Activated naive CD8-positive, alpha-beta T cell treated with anti-CD3 and anti-CD28 coated beads, Interleukin-2, amount 10 ng/mL, durations not matched to agents 7 days and 5 days (primary cell): ENCODE measurements at regions not wholly inside any gene's neighbourhood (a gene's known extent, or its start where the extent isn't known, plus 50 kb on each side); places are given as distances from the start of the nearest gene placed in this dataset.
"Not testable (repeated sequence)": the region's sequence is repeated elsewhere in the genome, so short reads cannot be mapped to it uniquely, and the experiment has no call there.

Source experiments
- ATAC-seq: fragments of 150-1000 bp; cut with Tn5 transposase; one replicate; pipeline ENCODE4 v1.10.0; 2021; ENCODE audit warnings: low read depth, moderate library complexity
- POLR2A ChIA-PET: fragments of 350-600 bp; sonication (Branson Sonifier 250); formaldehyde crosslinking; loops from one replicate; lab custom pipeline; 2021; ENCODE audit warnings: antibody characterized with exemption; lab: Charles Lee
- DNase-seq: peaks from one replicate; pipeline ENCODE4 v3.0.0; 2021
- H3K27ac Mint-ChIP-seq: one replicate; pipeline ENCODE4 v1.8.0; 2022; ENCODE audit warnings: mild to moderate bottlenecking, mixed read lengths
- H3K27me3 Mint-ChIP-seq: one replicate; pipeline ENCODE4 v1.8.0; 2022; ENCODE audit warnings: mild to moderate bottlenecking, moderate library complexity, mixed read lengths
- H3K36me3 Mint-ChIP-seq: one replicate; pipeline ENCODE4 v1.8.0; 2021; ENCODE audit warnings: mild to moderate bottlenecking, mixed read lengths
- H3K4me1 Mint-ChIP-seq: one replicate; pipeline ENCODE4 v1.8.0; 2021; ENCODE audit warnings: mixed read lengths
- H3K4me3 Mint-ChIP-seq: one replicate; pipeline ENCODE4 v1.8.0; 2022; ENCODE audit warnings: mild to moderate bottlenecking, moderate library complexity, mixed read lengths
- H3K9me3 Mint-ChIP-seq: one replicate; pipeline ENCODE4 v1.8.0; 2021; ENCODE audit warnings: mixed read lengths

- POLR2A ChIA-PET: no interaction called here
- ATAC-seq (no peak), DNase-seq (peak; percentile 41)
- H3K36me3 Mint-ChIP-seq: peaks cover 12% of the 10 kb centered on the region
- peaks cover 99% of the 10 kb centered on the region for H3K27me3 Mint-ChIP-seq
- H3K4me3 Mint-ChIP-seq: peak overlapping the region; percentile 53
- H3K9me3 Mint-ChIP-seq: peaks cover 15% of the 10 kb centered on the region
- peaks cover 26% of the 10 kb centered on the region for H3K4me1 Mint-ChIP-seq
- peak overlapping the region; percentile 38 for H3K27ac Mint-ChIP-seq
These were observed 109.5 kb downstream of the TRIM27 start for GRCh38 chr6:28814032-28814976.

- Mint-ChIP-seq H3K4me1 (peaks cover 15% of the 10 kb centered on the region), H3K27me3 (peaks cover 84% of the 10 kb centered on the region), H3K27ac (no peak overlapping the region), H3K9me3 (peaks cover 7% of the 10 kb centered on the region), H3K36me3 (peaks cover 8% of the 10 kb centered on the region), H3K4me3 (peak overlapping the region; percentile 39)
- no peak for DNase-seq
- POLR2A ChIA-PET: no interaction called here
- ATAC-seq: no peak
These were observed 107.4 kb downstream of the TRIM27 start for GRCh38 chr6:28816339-28816908.

DNA sequence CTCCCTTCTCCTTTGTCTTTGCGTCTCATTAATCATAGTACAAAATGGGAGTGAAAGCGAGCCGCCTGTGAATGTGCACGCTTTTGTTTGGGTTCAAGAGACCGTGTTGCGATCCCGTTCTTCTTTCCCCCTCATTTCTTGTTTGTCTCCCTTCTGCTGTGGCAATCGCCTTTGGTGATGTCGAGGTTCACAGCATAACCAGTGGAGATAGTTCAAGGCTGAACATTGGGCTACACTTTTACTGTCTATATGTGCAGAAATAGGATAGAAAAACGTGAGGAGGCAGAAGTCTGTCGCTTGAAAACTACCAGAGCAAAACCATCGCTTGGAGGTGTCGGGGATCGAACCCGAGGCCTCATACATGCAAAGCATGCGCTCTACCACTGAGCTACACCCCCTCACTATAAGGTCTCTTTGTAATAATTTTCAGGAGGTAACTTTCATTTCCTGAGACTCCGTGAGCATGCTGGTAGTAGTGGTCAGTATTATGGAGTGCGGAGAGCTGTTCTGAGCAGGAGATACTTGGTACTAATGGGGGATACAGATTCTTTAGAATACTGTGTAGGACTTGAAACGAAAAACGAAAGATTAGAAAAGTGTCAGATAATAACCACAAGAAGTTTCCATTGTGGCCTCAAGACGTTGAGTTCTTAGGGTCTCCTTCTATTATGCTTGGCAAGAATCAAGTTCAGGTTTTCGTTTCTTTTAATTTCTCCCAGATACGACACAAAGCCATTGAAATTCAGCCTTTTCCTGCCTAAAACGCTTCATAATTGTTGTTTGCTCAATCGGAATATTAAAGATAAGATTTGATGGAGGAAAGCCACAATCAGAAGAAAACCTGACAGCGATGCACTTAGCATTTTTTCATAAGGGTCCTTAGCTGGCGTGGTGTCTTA lies 106.6 kb downstream of the TRIM27 start:
- DNase-seq: no peak
- peaks cover 5% of the 10 kb centered on the region for H3K9me3 Mint-ChIP-seq
- H3K4me1 Mint-ChIP-seq: peaks cover 13% of the 10 kb centered on the region
- peaks cover 83% of the 10 kb centered on the region for H3K27me3 Mint-ChIP-seq
- peak overlapping the region; percentile 56 for H3K4me3 Mint-ChIP-seq
- ATAC-seq: no peak
- no peak overlapping the region for H3K27ac Mint-ChIP-seq
- POLR2A ChIA-PET: no interaction called here
- peaks cover 5% of the 10 kb centered on the region for H3K36me3 Mint-ChIP-seq

- Mint-ChIP-seq H3K9me3 (peaks cover 5% of the 10 kb centered on the region), H3K36me3 (peaks cover 2% of the 10 kb centered on the region), H3K27ac (no peak overlapping the region), H3K4me1 (peaks cover 12% of the 10 kb centered on the region), H3K27me3 (peaks cover 79% of the 10 kb centered on the region), H3K4me3 (peak overlapping the region; percentile 56)
- POLR2A ChIA-PET: no interaction called here
- ATAC-seq: no peak
- DNase-seq: no peak
These were observed 106.0 kb downstream of the TRIM27 start for GRCh38 chr6:28817808-28818145.

DNA sequence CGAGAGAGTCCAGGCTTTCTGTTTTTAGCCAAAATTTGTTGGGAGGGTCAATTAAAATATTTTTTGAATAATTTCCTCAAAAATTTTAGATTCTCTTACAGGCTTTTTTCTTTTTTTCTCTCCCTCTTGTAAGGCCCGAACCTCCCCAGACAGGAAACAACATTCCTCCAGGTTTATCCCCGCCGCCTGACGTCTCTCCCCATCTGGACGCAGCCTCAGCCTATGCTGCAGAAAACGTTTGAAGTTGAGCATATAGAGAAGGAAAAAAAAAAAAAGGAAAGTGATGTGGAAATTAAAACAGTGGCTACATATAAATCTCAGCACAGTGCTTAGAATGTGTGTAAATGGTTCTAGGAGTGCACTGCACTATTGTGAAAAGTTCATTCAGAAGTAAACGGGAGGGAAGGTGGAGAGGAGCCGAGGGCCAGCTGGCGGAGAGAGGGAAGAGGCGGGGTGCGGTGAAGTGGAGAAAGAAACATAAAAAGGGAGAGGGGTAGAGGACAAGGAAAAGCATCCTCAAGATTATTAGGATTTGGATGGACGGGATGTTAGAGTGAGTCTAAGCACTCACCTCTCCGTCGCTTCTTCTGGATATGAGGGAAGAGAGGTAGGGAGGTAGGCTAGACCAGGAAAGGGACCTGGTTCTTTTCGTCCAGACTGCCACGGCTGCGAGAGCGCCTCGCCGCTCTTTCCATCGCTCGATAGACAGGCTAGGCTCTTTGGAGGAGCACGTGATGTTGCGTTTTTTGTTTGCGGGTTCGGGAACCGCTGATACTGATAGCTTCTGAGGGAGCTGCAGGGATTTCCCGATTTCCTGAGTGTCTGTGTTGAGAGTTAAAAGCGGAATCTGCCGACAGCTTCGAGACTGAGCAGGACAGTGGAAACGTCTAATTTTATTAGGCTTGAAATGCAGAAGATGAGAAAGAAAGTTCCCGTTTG lies 98.7 kb downstream of the TRIM27 start:
- Mint-ChIP-seq H3K9me3 (peaks cover 1% of the 10 kb centered on the region), H3K4me3 (no peak overlapping the region), H3K36me3 (no peaks in the 10 kb centered on the region), H3K4me1 (peaks cover 6% of the 10 kb centered on the region), H3K27me3 (peaks cover 72% of the 10 kb centered on the region), H3K27ac (no peak overlapping the region)
- ATAC-seq (no peak), DNase-seq (no peak)
- POLR2A ChIA-PET: no interaction called here

DNA sequence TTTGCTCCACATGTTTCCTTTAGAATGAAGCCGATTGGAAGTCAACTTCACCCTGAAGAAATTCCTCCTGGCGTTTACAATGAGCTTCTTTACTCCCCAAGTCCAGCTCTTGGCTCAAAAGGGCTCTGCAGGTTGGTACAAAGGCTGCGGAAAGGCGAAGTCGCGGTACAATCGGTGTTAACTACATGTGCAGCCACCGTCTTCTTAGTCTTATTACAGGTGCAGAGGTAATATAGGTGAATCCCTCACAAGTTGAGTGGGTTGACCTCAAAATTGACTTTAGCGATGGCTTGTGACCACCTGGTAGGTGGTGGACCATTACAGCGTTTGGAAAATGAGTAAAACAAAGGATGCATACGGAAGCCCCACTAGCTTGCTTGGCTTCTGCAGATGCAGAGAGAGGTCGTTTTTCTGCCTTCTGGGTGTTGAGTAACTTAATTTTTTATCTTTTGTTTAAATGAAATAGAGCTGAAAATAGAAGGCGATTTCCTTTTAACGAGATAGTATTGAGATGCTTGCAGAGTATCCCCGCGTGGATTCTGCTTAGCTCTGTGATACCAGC lies 98.0 kb downstream of the TRIM27 start:
- H3K27ac Mint-ChIP-seq: no peak overlapping the region
- H3K36me3 Mint-ChIP-seq: no peaks in the 10 kb centered on the region
- H3K4me3 Mint-ChIP-seq: no peak overlapping the region
- POLR2A ChIA-PET: interaction anchor here (1.0 kb wide), 1 partner anchor 191 kb away, joined by 3 read pairs; no protein-coding TSS in a partner anchor
- ATAC-seq: no peak
- no peak for DNase-seq
- peaks cover 78% of the 10 kb centered on the region for H3K27me3 Mint-ChIP-seq
- H3K9me3 Mint-ChIP-seq: peaks cover 1% of the 10 kb centered on the region
- peaks cover 6% of the 10 kb centered on the region for H3K4me1 Mint-ChIP-seq

DNA sequence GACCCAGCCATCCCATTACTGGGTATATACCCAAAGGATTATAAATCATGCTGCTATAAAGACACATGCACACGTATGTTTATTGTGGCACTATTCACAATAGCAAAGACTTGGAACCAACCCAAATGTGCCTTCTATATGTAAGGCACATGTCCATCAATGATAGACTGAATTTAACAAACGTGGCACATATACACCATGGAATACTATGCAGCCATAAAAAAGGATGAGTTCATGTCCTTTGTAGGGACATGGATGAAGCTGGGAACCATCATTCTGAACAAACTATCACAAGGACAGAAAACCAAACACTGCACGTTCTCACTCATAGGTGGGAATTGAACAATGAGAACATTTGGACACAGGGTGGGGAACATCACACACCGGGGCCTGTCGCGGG lies 92.1 kb downstream of the TRIM27 start:
- H3K9me3 Mint-ChIP-seq, H3K4me3 Mint-ChIP-seq, ATAC-seq, H3K36me3 Mint-ChIP-seq, H3K4me1 Mint-ChIP-seq, H3K27ac Mint-ChIP-seq, DNase-seq, POLR2A ChIA-PET: not testable (repeated sequence)
- H3K27me3 Mint-ChIP-seq: peaks cover 63% of the 10 kb centered on the region

- H3K27me3 Mint-ChIP-seq: peaks cover 47% of the 10 kb centered on the region
- POLR2A ChIA-PET: interaction anchor here (1.4 to 2.3 kb wide), 4 partner anchors 30 to 179 kb away, joined by 3 to 27 read pairs (median 10); no protein-coding TSS in a partner anchor
These were observed 87.1 kb downstream of the TRIM27 start for GRCh38 chr6:28836703-28837102.

DNA sequence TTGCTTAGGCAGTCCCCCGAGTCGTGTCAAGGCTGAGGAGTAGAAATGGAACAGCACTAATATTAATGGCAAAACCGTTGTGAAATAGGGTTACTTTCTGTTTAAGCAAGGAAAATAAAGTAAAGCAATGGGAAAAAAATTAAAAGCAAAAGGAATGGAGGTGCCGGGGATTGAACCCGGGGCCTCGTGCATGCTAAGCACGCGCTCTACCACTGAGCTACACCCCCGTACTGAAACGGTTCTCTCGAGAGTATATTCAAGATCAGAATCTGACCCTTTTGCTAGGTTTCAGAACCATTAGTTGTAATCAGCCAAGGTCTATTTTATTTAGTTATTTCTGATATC lies 85.5 kb downstream of the TRIM27 start:
- Mint-ChIP-seq H3K27me3 (peaks cover 48% of the 10 kb centered on the region), H3K9me3 (no peaks in the 10 kb centered on the region), H3K27ac (peak overlapping the region; percentile 86), H3K4me1 (peaks cover 23% of the 10 kb centered on the region), H3K4me3 (peak overlapping the region; percentile 93), H3K36me3 (no peaks in the 10 kb centered on the region)
- peak; percentile 66 for ATAC-seq
- DNase-seq: peak; percentile 62
- POLR2A ChIA-PET: interaction anchor here (0.6 to 2.5 kb wide), 11 partner anchors 22 to 947 kb away, joined by 3 to 27 read pairs (median 9); partner anchors contain the start of gene TRIM27

More at GRCh38 chr6:28836703-28837102, 87.1 kb downstream of the TRIM27 start:
- not testable (repeated sequence) for H3K4me3 Mint-ChIP-seq, H3K9me3 Mint-ChIP-seq, H3K27ac Mint-ChIP-seq, ATAC-seq, H3K36me3 Mint-ChIP-seq, DNase-seq
- H3K4me1 Mint-ChIP-seq: peaks cover 23% of the 10 kb centered on the region

DNA sequence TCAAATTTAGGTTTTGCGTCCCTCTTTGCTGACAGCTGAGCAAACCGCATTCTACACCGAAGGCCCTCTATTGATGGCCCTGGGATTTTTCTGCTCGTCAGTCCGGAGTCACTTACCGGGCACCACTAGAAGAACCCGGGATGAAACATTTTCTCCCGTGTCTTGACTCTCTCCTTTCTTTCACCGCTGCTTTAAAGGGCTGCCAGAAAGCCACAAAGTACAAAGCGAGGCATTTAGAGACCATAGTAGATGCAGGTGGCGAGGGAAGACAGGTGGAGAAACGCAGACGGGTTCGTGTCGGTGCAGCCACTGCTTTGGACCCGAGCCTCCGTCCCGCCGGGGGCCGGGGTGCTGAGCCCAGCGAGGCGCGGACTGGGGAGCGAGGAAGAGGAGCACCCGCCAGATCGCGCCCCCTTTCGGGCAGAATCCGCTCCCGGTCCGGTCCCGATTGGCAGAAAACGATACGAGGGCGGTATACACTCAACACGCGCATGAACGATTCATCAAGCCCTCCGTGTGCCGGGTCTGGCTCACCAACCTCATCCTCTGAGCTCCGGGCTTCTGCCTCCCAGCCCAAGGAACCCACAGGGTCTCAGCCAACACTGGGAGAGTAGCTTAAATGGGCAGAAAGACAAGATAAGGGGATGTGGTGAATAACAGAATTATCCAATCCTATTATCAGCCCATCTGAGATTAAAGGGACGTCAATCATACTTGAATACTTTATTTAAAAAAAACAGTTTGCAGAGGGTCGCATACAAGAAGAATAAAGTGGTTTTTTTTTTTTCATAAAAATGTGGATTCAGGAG lies 84.9 kb downstream of the TRIM27 start:
- H3K4me1 Mint-ChIP-seq: peaks cover 23% of the 10 kb centered on the region
- no peaks in the 10 kb centered on the region for H3K9me3 Mint-ChIP-seq
- DNase-seq (peak; percentile 85), ATAC-seq (peak; percentile 80)
- peak overlapping the region; percentile 93 for H3K4me3 Mint-ChIP-seq
- H3K27me3 Mint-ChIP-seq: peaks cover 42% of the 10 kb centered on the region
- H3K36me3 Mint-ChIP-seq: no peaks in the 10 kb centered on the region
- peak overlapping the region; percentile 86 for H3K27ac Mint-ChIP-seq
- POLR2A ChIA-PET: interaction anchor here (0.6 to 2.5 kb wide), 10 partner anchors 21 to 948 kb away, joined by 3 to 27 read pairs (median 6); partner anchors contain the start of gene TRIM27

GRCh38 chr6:28839443-28840120 lies 84.2 kb downstream of the TRIM27 start:
- no peaks in the 10 kb centered on the region for H3K36me3 Mint-ChIP-seq
- POLR2A ChIA-PET: interaction anchor here (0.8 to 2.5 kb wide), 3 partner anchors 50 to 143 kb away, joined by 3 to 16 read pairs (median 9); no protein-coding TSS in a partner anchor
- ATAC-seq (no peak), DNase-seq (no peak)
- peak overlapping the region; percentile 93 for H3K4me3 Mint-ChIP-seq
- peaks cover 35% of the 10 kb centered on the region for H3K27me3 Mint-ChIP-seq
- H3K27ac Mint-ChIP-seq: no peak overlapping the region
- H3K9me3 Mint-ChIP-seq: no peaks in the 10 kb centered on the region
- peaks cover 19% of the 10 kb centered on the region for H3K4me1 Mint-ChIP-seq
